HG02623 (cell line): ENCODE measurements at regions not wholly inside any gene's neighbourhood (a gene's known extent, or its start where the extent isn't known, plus 50 kb on each side); places are given as distances from the start of the nearest gene placed in this dataset.
"Not testable (repeated sequence)": the region's sequence is repeated elsewhere in the genome, so short reads cannot be mapped to it uniquely, and the experiment has no call there.

Experiments used
- ATAC-seq: cut with Tn5 transposase; IDR thresholded peaks from one replicate; pipeline ENCODE4 v1.9.1; 2021; ENCODE audit warnings: moderate library complexity; ENCODE audit not compliant: unreplicated experiment

- ATAC-seq, result no peak
These were observed 593.7 kb upstream of the LUZP2 start for GRCh38 chr11:23903044-23903704.

GRCh38 chr11:23919455-23919854 is 577.4 kb upstream of the LUZP2 start:
- ATAC-seq, result no peak

GRCh38 chr11:23923357-23923756 is 573.5 kb upstream of the LUZP2 start:
- ATAC-seq, result no peak

- no peak for ATAC-seq
These were observed 572.6 kb upstream of the LUZP2 start for GRCh38 chr11:23924226-23924625.

- no peak for ATAC-seq
These were observed 565.4 kb upstream of the LUZP2 start for GRCh38 chr11:23931443-23931842.

- no peak for ATAC-seq
These were observed 564.4 kb upstream of the LUZP2 start for GRCh38 chr11:23932485-23932898.

GRCh38 chr11:23933721-23934120 is 563.1 kb upstream of the LUZP2 start:
- no peak for ATAC-seq

DNA sequence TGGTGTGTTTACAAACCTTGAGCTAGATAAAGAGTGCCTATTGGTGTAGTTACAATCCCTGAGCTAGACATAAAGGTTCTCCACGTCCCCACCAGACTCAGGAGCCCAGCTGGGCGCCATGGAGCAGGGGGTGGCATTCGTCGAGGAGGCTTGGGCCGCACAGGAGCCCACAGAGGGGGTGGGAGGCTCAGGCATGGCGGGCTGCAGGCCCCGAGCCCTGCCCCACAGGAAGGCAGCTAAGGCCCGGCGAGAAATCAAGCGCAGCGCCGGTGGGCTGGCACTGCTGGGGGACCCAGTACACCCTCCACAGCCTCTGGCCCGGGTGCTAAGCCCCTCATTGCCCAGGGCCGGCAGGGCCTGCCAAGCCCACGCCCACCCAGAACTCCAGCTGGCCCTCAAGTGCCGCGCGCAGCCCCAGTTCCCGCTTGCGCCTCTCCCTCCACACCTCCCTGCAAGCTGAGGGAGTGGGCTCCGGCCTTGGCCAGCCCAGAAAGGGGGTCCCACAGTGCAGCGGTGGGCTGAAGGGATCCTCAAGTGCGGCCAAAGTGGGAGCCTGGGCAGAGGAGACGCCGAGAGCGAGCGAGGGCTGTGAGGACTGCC is 562.1 kb upstream of the LUZP2 start:
- not testable (repeated sequence) for ATAC-seq

- not testable (repeated sequence) for ATAC-seq
These were observed 554.6 kb upstream of the LUZP2 start for GRCh38 chr11:23942117-23942815.

GRCh38 chr11:23944923-23945322 is 551.9 kb upstream of the LUZP2 start:
- ATAC-seq, result no peak

DNA sequence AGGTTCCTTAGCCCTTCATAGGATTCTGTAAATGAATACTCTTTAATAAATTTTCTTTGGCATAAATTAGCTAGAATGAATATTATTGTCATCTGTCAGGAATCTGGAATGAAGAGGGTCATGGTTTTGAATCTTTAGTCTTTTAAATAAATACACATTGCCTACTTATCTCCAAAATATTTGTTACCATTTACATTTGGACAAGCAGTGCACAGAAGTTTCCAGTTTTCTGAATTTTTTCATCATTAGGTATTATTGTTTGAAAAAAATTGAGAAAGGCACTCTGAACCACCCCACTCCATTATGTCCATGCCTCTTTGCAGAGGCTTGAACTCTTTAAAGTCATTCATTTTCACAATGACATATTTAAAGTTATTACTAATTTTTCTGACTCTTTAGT is 549.0 kb upstream of the LUZP2 start:
- no peak for ATAC-seq

GRCh38 chr11:23948851-23949250 is 548.0 kb upstream of the LUZP2 start:
- ATAC-seq, result no peak

GRCh38 chr11:23953951-23954710 is 542.7 kb upstream of the LUZP2 start:
- ATAC-seq, result no peak

GRCh38 chr11:23954730-23955129 is 542.1 kb upstream of the LUZP2 start:
- no peak for ATAC-seq

DNA sequence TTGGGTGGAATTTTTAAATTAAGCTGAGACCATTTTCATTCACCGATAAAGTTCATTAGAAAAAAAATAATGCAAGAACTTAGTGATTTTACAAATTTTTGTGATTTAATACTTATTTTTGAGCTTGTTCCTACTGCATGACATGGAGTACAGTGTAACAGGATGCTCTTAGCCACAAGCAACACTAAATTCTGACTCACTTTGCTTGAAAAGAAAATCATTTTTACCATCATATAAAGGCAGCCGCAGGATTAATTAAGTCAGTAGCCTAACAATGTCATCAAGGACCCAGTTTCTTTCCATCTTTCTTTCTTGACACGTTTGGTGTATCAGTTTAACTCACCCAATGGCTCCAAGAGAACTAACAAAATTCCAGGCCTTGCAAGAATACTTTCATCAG is 540.3 kb upstream of the LUZP2 start:
- no peak for ATAC-seq

- no peak for ATAC-seq
These were observed 539.5 kb upstream of the LUZP2 start for GRCh38 chr11:23957314-23957713.

DNA sequence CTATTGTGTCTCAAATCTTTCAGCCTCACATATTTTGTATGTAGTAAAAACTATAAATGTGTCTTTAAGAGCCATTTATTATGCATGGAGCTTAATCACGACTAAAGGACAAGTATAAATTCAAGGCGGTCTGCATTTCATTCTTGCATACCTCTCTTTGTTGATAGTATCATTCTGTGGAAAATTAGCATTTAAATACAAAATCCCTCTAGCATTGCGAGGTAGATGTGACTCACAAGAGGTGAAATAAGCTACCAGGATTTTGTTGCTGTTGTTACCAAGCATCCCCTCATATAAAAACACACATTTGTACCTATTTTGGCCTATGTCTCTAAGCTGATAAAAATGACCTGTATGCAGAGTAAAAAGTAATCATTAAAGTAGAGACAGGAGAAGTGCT is 537.4 kb upstream of the LUZP2 start:
- no peak for ATAC-seq

- no peak for ATAC-seq
These were observed 535.1 kb upstream of the LUZP2 start for GRCh38 chr11:23961503-23962338.

- ATAC-seq, result no peak
These were observed 523.6 kb upstream of the LUZP2 start for GRCh38 chr11:23973244-23973643.

DNA sequence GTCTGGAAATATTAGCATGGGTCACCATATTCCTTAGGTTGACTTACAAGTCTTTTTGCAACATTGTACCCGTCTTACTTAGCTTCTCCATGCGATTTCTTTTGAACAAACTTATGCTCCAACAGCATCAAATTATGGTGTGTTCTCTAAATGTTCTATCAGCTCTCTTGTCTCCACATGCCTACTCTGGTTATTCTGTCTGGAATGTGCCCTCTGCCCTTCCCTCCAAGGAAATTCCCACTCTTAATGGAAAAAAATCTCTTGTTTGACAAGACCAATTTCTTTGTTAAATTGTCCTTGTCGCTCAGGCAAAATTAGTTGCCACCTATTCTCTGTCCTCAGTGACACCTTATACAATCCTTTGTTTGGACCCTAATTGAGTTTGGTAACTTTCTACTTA is 522.8 kb upstream of the LUZP2 start:
- no peak for ATAC-seq

DNA sequence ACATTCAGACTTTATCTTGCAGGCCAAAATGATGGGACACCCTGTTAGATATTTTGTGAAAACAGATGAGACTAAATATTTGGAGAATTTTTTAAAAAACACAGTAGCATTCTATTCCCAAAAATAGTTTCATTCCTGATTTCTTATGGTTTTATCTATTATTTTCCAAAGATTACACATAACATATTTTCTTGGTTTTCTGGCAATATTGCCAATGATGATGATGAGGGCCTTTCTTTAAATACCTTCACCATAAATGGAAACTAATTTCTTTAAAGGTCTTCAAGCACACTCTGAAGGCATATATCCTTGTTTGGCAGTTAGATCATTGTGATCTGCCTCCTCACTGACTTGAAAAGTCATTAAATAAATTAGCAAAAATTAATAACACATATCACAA is 522.3 kb upstream of the LUZP2 start:
- ATAC-seq, result no peak
